Right atrium auricular region (tissue), 2 donors: ENCODE measurements at regions not wholly inside any gene's neighbourhood (a gene's known extent, or its start where the extent isn't known, plus 50 kb on each side); places are given as distances from the start of the nearest gene placed in this dataset.
"Not testable (repeated sequence)": the region's sequence is repeated elsewhere in the genome, so short reads cannot be mapped to it uniquely, and the experiment has no call there.

ENCODE experiments used
- DNase-seq: peaks from one replicate; pipeline ENCODE4 v3.0.0-alpha.2; 2019; ENCODE audit warnings: low spot score
- H3K27ac ChIP-seq, 2 donors: fragments of 200-600 bp; sonication (generic); 1 replicate in 1 of 2; 2 replicates in 1 of 2; pipeline ENCODE4 v1.5.1; 2016 to 2019
- H3K27me3 ChIP-seq, 2 donors: fragments of 200-600 bp; sonication (generic); one replicate each; pipeline versions ENCODE4 v1.5.1 to v1.6.0; 2017 to 2019
- H3K36me3 ChIP-seq: fragments of 200-600 bp; sonication (generic); one replicate; pipeline ENCODE4 v1.5.1; 2016
- H3K4me1 ChIP-seq, 2 donors: fragments of 200-600 bp; sonication (generic); one replicate each; pipeline versions ENCODE4 v1.5.1 to v1.6.0; 2017 to 2019
- H3K4me3 ChIP-seq, 2 donors: fragments of 200-600 bp; sonication (generic); 1 replicate in 1 of 2; 2 replicates in 1 of 2; pipeline ENCODE4 v1.5.1; 2017 to 2019; ENCODE audit warnings: mild to moderate bottlenecking in 1 of 2, moderate library complexity in 1 of 2
- H3K9me3 ChIP-seq, 2 donors: fragments of 200-600 bp; sonication (generic); one replicate each; pipeline ENCODE4 v1.5.1; 2019
- TF ChIP-seq, protein P1 (sequence below), 2 donors: fragments of 200-600 bp; sonication (generic); IDR thresholded peaks; one replicate each; pipeline ENCODE4 v1.5.1; 2019; ENCODE audit warnings: antibody characterized with exemption in 2 of 2

DNA sequence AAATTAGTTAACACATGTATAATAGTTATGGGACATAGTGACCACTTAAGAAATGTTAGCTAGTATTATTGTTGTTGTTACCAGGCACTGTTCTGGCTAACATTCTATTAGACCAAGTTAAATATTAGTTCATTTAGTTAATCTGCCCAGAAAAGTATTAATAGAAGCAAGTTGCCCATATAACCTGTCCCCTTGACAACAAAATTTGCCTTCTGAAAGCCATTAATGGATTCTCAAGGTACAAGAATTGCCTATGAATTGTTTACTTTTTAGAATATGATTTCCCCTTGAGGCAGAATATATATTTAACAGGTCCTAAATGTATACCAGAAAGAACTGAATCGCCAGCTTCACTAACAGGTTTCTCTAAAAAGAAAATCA, 167.3 kb upstream of the TMCC3 start:
- H3K4me3 ChIP-seq = no peak overlapping the region
- TF ChIP-seq, protein P1, sequence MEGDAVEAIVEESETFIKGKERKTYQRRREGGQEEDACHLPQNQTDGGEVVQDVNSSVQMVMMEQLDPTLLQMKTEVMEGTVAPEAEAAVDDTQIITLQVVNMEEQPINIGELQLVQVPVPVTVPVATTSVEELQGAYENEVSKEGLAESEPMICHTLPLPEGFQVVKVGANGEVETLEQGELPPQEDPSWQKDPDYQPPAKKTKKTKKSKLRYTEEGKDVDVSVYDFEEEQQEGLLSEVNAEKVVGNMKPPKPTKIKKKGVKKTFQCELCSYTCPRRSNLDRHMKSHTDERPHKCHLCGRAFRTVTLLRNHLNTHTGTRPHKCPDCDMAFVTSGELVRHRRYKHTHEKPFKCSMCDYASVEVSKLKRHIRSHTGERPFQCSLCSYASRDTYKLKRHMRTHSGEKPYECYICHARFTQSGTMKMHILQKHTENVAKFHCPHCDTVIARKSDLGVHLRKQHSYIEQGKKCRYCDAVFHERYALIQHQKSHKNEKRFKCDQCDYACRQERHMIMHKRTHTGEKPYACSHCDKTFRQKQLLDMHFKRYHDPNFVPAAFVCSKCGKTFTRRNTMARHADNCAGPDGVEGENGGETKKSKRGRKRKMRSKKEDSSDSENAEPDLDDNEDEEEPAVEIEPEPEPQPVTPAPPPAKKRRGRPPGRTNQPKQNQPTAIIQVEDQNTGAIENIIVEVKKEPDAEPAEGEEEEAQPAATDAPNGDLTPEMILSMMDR (IDR thresholded peaks at IDR 0.05) = no peak
- no peak overlapping the region for H3K27ac ChIP-seq
- no peaks in the 10 kb centered on the region for H3K4me1 ChIP-seq
- H3K27me3 ChIP-seq = no peaks in the 10 kb centered on the region
- DNase-seq = no peak
- peaks cover 12 to 17% of the 10 kb centered on the region in 2 donors for H3K9me3 ChIP-seq
- no peaks in the 10 kb centered on the region for H3K36me3 ChIP-seq

DNA sequence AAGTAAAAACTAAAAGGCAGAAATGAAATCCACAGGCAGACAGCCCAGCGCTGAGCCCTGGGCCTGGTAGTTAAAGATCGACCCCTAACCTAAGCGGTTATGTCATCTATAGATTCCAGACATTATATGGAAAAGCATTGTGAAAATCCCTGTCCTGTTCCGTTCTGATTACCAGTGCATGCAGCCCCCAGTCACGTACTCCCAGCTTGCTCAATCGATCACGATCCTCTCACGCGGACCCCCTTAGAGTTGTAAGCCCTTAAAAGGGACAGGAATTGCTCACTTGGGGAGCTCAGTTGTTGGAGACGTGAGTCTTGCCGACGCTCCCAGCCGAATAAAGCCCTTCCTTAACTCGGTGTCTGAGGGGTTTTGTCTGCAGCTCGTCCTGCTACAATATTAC, 166.8 kb upstream of the TMCC3 start:
- not testable (repeated sequence) for H3K27ac ChIP-seq, H3K4me3 ChIP-seq, DNase-seq, H3K27me3 ChIP-seq, H3K4me1 ChIP-seq, H3K36me3 ChIP-seq
- peaks cover 15 to 22% of the 10 kb centered on the region in 2 donors for H3K9me3 ChIP-seq

DNA sequence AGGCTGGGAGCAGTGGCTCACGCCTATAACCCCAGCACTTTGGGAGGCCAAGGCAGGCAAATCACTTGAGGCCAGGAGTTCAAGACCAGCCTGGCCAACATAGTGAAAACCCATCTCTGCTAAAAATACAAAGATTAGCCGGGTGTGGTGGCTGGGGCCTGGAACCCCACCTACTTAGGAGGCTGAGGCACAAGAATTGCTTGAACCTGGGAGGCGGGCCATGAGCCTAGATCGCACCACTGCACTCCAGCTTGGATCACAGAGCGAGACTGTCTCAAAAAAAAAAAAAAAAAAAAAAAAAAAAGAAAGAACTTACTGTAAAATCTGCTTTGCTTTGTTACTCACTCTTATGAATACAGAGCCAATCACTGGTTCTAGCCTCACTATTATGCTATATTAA, 166.4 kb upstream of the TMCC3 start:
- not testable (repeated sequence) for H3K4me1 ChIP-seq, H3K27me3 ChIP-seq, H3K36me3 ChIP-seq, H3K27ac ChIP-seq, H3K4me3 ChIP-seq, DNase-seq
- H3K9me3 ChIP-seq = peaks cover 17 to 27% of the 10 kb centered on the region in 2 donors

DNA sequence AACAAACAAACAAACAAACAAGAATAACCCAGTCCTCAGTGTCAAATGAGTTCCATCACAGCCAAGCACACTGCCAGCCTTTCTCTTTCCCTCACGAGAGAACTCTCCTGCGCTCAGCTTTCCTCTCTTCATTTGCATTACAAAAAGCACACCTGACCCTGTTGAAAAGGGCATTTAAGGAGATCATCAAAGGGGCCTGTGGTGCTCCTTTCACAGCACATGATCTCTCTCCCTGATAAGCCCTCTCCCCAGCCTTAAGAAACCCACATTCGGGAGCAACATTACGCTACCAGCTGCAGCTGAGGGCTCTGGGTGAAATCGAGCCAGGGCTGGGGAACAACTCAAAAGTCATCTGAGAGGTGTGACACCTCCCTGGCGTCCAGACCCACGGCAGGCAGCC, 165.6 kb upstream of the TMCC3 start:
- Histone ChIP-seq H3K36me3 (no peaks in the 10 kb centered on the region), H3K27ac (no peak overlapping the region), H3K4me3 (no peak overlapping the region), H3K27me3 (no peaks in the 10 kb centered on the region), H3K9me3 (peaks cover 17 to 35% of the 10 kb centered on the region in 2 donors), H3K4me1 (no peaks in the 10 kb centered on the region)
- no peak for DNase-seq
- TF ChIP-seq, protein P1 (IDR thresholded peaks at IDR 0.05) = no peak

DNA sequence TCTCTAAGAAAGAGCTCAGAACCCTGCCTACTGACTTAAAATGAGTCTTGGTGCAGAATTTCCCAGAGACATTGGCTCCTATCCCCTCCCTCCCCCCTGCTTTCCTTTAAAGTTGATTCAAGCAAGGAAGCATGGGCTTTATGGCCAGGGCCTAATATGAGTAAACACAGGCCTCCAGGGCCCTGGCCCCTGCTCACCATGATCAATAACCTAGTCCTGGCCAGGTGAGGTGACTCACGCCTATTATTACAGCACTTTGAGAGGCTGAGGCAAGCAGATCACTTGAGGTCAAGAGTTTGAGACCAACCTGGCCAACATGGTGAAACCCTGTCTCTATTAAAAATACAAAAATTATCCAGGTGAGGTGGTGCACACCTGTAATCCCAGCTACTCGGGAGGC, 165.1 kb upstream of the TMCC3 start:
- DNase-seq = no peak
- Histone ChIP-seq H3K4me1 (no peaks in the 10 kb centered on the region), H3K36me3 (no peaks in the 10 kb centered on the region), H3K9me3 (peaks cover 17 to 36% of the 10 kb centered on the region in 2 donors), H3K4me3 (no peak overlapping the region), H3K27me3 (no peaks in the 10 kb centered on the region), H3K27ac (no peak overlapping the region)
- TF ChIP-seq, protein P1 (IDR thresholded peaks at IDR 0.05) = no peak

DNA sequence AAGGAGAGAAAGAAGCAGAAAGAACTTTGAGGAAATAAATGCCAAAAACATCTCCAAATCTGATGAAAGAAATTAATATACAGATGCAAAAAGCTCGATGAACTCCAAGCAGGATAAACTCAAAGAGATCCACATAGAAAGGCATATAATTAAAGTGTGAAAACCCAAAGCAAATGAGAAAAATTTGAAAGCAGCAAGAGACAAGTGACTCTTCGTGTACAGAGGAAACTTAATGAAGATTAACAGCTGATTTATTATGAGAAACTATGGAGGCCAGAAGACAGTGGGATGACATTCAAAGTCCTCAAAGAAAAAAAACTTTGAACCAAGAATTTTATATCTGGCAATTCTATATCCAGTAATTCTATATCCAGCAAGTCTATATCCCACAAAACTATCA, 163.0 kb upstream of the TMCC3 start:
- Histone ChIP-seq H3K4me3 (no peak overlapping the region), H3K9me3 (peaks cover 17 to 36% of the 10 kb centered on the region in 2 donors), H3K27me3 (no peaks in the 10 kb centered on the region), H3K4me1 (no peaks in the 10 kb centered on the region), H3K27ac (no peak overlapping the region), H3K36me3 (no peaks in the 10 kb centered on the region)
- TF ChIP-seq, protein P1 (IDR thresholded peaks at IDR 0.05) = no peak
- DNase-seq = no peak

DNA sequence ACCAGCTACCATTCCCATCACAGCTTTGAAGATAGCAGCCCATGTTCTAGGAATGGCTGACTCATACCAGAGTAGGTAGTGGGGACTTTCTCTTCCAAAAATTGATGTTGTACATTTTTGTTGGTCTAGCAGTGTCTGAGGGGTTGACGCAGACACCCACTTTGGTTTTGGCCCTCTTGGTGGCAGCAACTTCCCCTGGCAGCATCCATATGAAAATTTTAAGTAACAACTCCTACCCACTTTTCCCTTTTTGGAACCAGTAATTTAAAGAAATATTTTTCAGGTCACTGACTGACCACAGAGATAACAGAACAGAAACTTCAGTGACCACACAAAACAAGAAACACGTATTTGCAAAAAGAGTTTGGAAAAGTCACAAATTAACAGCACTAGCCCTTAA, 162.0 kb upstream of the TMCC3 start:
- H3K4me3 ChIP-seq = no peak overlapping the region
- no peaks in the 10 kb centered on the region for H3K4me1 ChIP-seq
- peaks cover 17 to 36% of the 10 kb centered on the region in 2 donors for H3K9me3 ChIP-seq
- H3K36me3 ChIP-seq = no peaks in the 10 kb centered on the region
- H3K27ac ChIP-seq = no peak overlapping the region
- DNase-seq = no peak
- TF ChIP-seq, protein P1 (IDR thresholded peaks at IDR 0.05) = no peak
- no peaks in the 10 kb centered on the region for H3K27me3 ChIP-seq
